IPS DF 4.7 (cell line): ENCODE measurements at regions not wholly inside any gene's neighbourhood (a gene's known extent, or its start where the extent isn't known, plus 50 kb on each side); places are given as distances from the start of the nearest gene placed in this dataset.
A peak's percentile ranks its signal among the peaks of the same experiment; 100 is the strongest.
"Not testable (repeated sequence)": the region's sequence is repeated elsewhere in the genome, so short reads cannot be mapped to it uniquely, and the experiment has no call there.

Experiments
- DNase-seq: peaks from one replicate; pipeline ENCODE4 v3.0.0-alpha.2; 2013; ENCODE audit warnings: low spot score; ENCODE audit errors: extremely low read depth

DNA sequence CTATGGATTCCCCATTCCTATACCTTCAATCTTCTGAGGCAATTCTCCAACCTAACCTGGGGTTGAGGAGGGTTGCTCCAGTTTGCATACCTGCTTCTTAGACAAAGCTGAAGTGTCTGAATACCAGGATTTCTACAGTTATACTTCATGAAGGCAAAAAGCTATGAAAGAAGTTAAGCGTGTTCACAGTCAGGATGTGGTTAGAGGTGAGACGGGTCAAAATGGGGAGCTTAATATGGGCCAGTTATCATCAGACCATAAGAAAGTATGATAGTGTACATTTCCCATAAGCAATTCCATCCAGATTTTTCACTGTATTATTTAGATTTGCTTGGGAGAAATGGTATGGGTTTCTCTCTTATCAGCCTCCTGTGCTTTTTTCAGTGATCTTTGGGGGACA, 156.9 kb upstream of the FER start:
- no peak for DNase-seq

- DNase-seq = no peak
These were observed 159.4 kb upstream of the FER start for GRCh38 chr5:108588323-108588722.

DNA sequence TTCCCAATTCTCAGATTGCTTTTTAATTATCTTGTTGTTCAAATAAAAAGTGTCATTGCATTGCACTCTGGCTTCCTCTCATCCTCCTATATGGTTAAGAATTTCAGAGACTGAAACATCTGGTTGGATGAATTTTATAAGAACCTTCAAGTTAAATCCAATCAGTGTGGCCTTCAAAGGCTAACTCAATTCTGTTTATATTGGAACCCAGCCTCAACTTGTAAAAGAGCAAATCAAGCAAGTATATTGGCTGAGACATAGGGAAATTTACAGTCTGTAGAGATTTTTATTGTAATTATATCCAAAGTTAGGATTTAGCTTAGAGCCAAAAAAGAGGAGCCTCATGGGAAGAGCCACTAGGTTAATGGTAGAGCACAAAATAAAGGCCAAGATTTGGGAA, 159.9 kb upstream of the FER start:
- DNase-seq = no peak

DNA sequence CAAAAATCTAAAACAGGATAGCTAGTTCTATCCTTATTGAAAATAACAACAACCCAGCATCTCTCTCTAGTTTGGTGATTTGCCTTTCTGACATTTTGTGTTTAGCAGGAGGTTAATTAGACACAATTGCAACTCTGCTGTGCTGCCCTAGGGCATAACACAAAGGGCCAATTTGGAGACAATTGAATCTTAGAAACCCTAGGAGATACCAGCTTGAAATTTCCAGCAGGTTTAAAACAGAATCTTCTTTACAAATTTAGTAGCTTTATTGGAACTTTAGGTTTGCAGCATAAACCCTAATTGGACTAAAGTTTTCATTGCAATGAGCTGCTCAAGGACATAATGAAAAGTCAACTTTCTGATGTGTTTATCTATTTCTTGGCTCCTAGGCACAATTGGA, 166.7 kb upstream of the FER start:
- DNase-seq = no peak

DNA sequence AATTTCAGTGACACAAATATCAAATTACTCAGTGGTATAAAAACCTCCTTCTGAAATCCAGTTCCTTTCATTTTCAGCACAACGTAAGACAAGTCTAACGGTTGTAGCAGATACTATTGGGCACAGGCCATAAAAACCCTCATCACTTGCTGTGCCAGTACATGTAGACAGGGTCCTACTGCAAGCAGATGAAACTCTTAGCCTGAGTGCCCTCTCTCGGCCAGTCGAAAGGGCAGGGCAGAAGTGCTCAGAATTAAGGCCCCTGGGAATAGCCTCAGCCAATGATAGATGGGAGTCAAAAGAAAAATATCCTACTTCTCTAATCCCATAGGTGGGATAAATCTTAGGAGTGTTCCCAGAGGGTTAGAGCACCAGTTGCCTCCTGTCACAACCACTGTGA, 168.5 kb upstream of the FER start:
- DNase-seq = no peak

DNA sequence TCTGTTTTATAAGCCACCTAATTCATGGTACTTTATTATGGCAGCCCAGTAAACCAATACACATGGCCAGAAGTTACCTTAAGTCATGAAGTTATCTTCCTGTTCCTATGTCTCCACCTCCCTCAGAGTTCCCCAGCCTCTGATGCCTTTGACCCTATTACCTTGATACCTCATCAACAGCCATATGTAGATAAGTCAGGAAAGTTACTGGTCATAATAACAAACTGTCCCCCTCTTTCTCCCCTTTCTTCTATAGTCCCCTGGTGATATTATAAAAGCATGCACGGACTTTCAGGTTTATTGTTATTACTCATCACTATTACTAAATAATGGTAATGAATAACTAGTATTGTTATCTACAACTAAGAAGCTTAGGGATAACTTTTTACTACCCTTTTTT, 168.9 kb upstream of the FER start:
- no peak for DNase-seq

- DNase-seq = no peak
These were observed 180.3 kb upstream of the FER start for GRCh38 chr5:108567429-108567828.

DNA sequence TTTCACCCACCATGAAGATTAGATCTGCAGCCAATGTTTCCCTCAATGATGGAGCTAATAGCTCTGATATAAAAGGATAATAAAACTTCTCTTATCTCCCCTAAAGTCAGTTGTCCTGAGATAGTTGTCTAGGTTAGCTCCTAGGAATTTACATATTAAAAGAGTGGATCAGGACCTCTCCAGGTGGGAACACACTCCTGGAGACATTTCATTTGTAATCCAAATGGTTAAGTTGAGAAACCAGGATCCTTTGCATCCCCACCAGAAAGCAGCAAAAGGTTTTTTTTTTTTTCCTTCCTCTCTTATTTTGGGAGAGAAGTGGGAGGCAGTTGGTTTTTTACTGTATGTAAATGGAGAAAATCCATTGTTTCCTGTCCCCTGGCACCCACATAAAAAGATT, 182.5 kb upstream of the FBXL17 start:
- no peak for DNase-seq

GRCh38 chr5:108562205-108562454, 180.2 kb upstream of the FBXL17 start:
- DNase-seq = no peak

DNA sequence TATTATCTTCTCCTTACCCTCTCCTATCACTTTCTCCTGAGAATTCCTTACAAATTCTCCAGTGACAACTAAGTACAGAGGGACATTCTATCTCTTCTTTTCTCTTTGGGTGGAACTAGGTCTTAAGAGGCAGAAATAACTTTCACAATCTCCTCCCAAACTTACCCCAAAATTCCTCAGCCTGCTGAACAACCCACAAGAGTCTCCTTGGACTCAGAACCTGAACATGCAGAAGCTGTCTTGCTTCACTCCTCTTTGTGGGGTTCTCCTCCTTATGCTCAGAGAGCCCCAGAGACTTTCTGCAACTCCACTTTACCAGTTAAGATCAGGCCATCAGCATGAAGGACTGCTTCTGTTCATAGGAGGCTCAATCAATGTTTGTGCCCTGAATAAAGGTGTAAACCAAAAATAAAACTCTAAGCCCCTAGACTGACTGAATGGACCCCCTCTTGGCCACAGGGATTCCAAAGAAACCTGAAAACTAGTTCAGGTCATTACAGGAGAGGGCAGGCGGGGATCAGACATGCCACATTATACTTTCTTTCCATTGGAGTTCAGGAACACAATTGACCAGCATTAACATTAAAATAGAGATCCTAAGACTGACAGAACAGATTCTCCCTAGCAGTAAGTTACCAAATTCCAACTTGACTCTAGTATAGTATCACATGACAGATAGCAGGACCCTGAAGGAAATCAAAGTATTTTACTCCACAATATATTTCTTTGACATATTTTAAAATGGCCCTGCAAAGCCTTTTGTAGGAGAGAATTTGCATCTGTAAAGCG, 179.7 kb upstream of the FBXL17 start:
- DNase-seq = peak; percentile 51

- no peak for DNase-seq
These were observed 178.7 kb upstream of the FBXL17 start for GRCh38 chr5:108560581-108560980.

DNA sequence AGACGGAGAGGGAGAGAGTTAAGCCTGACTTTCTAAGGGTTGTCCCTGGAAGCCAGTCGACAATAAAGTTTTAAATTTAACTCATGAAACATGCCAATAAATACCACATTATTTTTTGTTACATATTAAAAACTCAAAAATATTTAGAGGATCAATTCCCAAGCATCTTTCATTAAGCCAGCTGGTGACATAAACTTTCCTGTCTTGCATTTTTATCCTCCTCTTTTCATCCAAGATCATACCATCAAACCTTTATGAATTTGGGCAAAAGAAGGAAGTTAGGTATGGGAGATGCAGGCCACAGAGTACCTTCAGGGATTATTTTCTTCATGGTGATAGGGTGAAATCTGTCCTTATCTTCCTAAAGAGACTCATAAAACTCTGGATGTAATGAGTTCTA, 178.3 kb upstream of the FBXL17 start:
- DNase-seq = no peak

- DNase-seq = not testable (repeated sequence)
These were observed 176.9 kb upstream of the FBXL17 start for GRCh38 chr5:108558840-108559239.

DNA sequence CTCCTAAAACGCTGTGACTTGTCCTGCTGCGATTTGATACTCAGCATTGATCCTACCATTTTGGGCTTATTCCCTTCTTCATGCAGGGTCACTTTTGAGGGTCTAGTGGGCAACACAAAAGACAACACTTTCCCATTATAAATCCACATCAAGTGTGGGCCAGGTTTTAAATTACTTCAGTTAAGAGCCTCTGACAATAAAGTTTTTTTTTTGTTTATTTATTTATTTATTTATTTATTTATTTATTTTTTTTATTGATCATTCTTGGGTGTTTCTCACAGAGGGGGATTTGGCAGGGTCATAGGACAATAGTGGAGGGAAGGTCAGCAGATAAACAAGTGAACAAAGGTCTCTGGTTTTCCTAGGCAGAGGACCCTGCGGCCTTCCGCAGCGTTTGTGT, 176.2 kb upstream of the FBXL17 start:
- not testable (repeated sequence) for DNase-seq

DNA sequence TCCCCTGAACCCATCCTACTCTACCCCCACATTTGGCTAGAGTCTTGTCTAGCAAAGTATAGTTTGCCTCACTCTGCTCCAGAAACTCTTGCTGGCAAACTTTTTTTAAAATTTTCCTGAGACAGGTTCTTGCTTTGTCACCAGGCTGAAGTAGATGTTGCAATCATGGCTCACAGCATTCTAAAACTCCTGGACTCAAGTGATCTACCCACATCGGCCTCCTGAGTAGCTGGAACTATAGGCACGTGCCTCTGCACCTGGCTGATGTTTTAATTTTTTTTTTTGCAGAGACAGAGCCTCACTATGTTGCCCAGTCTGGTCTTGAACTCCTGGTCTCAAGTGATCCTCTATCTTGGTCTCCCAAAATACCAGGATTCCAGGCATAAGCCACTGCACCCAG, 175.8 kb upstream of the FBXL17 start:
- no peak for DNase-seq

- no peak for DNase-seq
These were observed 174.7 kb upstream of the FBXL17 start for GRCh38 chr5:108556441-108557145.

GRCh38 chr5:108548684-108549596, 167.0 kb upstream of the FBXL17 start:
- no peak for DNase-seq

- DNase-seq = no peak
These were observed 165.0 kb upstream of the FBXL17 start for GRCh38 chr5:108546939-108547338.

- DNase-seq = no peak
These were observed 163.4 kb upstream of the FBXL17 start for GRCh38 chr5:108545301-108545700.

- DNase-seq = no peak
These were observed 161.6 kb upstream of the FBXL17 start for GRCh38 chr5:108543486-108543885.

GRCh38 chr5:108541836-108542235, 159.9 kb upstream of the FBXL17 start:
- DNase-seq = no peak

DNA sequence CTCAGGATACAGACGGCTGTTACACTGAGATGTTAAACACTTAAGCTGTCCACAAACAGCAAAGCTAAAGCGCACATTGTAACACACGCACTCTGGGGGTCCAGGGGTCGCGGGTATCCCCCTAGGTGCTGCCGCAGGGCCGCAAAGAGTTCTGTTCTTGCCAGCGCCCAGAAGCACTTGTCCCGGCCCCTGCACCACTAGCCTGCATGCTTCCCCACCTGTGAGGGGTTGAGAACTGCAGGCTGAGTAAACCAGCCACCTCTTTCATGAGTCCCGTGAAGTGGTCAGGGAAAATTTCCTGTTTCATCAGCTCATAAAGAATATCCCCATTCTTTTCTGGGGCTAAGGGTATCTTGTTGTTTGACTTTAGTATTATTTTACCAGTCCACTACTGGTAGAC, 154.4 kb upstream of the FBXL17 start:
- no peak for DNase-seq
